Activated T-helper 1 cell treated with anti-CD3 and anti-CD28 coated beads, Interleukin-12 subunit alpha, Interleukin-12 subunit beta, Interleukin-2, Interleukin-4 antibody, amounts not matched to agents 30 ng/mL and 10 ng/mL and 1 ng/mL, durations not matched to agents 14 hours and 24 hours and 36 hours (primary cell): ENCODE measurements at regions not wholly inside any gene's neighbourhood (a gene's known extent, or its start where the extent isn't known, plus 50 kb on each side); places are given as distances from the start of the nearest gene placed in this dataset.
"Not testable (repeated sequence)": the region's sequence is repeated elsewhere in the genome, so short reads cannot be mapped to it uniquely, and the experiment has no call there.

Source experiments
- DNase-seq: peaks from one replicate; pipeline ENCODE4 v3.0.0; 2021; ENCODE audit warnings: low spot score
- H3K27ac Mint-ChIP-seq: one replicate; pipeline ENCODE4 v1.8.0; 2021; ENCODE audit warnings: mild to moderate bottlenecking, mixed read lengths
- H3K27me3 Mint-ChIP-seq: one replicate; pipeline ENCODE4 v1.8.0; 2022; ENCODE audit warnings: mild to moderate bottlenecking, moderate library complexity, mixed read lengths; ENCODE audit not compliant: insufficient read depth
- H3K36me3 Mint-ChIP-seq: one replicate; pipeline ENCODE4 v1.8.0; 2021; ENCODE audit warnings: low read depth, mixed read lengths
- H3K4me1 Mint-ChIP-seq: one replicate; pipeline ENCODE4 v1.8.0; 2021; ENCODE audit warnings: low read depth, mixed read lengths
- H3K4me3 Mint-ChIP-seq: one replicate; pipeline ENCODE4 v1.8.0; 2021; ENCODE audit warnings: mild to moderate bottlenecking, moderate library complexity, mixed read lengths
- H3K9me3 Mint-ChIP-seq: one replicate; pipeline ENCODE4 v1.8.0; 2021; ENCODE audit warnings: mixed read lengths
- intact Hi-C: fragments of 100-400 bp; cut with micrococcal nuclease; formaldehyde crosslinking; loops from one replicate; pipeline ENCODE4 v1.15.1; 2024

DNA sequence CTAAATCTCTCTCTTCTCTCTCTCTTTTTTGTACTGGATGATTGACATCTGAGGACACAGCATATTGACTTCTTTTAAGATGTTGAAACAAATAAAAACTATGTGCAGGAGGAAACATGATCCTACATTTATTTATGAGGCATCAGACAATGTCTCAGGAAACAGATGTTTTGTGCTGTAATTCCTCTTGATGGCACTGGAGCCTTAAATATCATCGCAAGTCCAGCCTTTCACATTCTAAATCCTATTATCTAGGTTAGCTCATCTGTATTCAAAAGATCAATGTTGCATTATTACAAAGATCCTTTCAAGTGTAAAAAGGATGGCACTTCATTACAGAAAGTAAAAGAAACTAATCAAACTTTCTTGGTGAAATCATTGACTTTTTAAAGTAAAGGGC, 63.9 kb downstream of the MAT2B start:
- intact Hi-C loops: loop anchor here (5.0 to 10.0 kb wide), 2 partner anchors 132 to 1106 kb away; partner anchors contain the start of gene CCNG1
- H3K9me3 Mint-ChIP-seq: no peaks in the 10 kb centered on the region
- H3K4me1 Mint-ChIP-seq: peaks cover 29% of the 10 kb centered on the region

GRCh38 chr5:163571744-163572143, 66.3 kb downstream of the MAT2B start:
- Mint-ChIP-seq H3K4me3 (no peak overlapping the region), H3K27me3 (peaks cover 36% of the 10 kb centered on the region)
- intact Hi-C loops: no loop called here

More for the DNA sequence above, 63.9 kb downstream of the MAT2B start:
- no peak overlapping the region for H3K4me3 Mint-ChIP-seq
- H3K27ac Mint-ChIP-seq: no peak overlapping the region
- H3K36me3 Mint-ChIP-seq: no peaks in the 10 kb centered on the region
- DNase-seq: no peak
- H3K27me3 Mint-ChIP-seq: peaks cover 59% of the 10 kb centered on the region

GRCh38 chr5:163574472-163575440, 69.3 kb downstream of the MAT2B start:
- Mint-ChIP-seq H3K4me3 (no peak overlapping the region), H3K9me3 (peaks cover 3% of the 10 kb centered on the region), H3K4me1 (no peaks in the 10 kb centered on the region), H3K27ac (no peak overlapping the region), H3K27me3 (peaks cover 8% of the 10 kb centered on the region), H3K36me3 (no peaks in the 10 kb centered on the region)
- intact Hi-C loops: no loop called here
- DNase-seq: no peak

More at GRCh38 chr5:163571744-163572143, 66.3 kb downstream of the MAT2B start:
- Mint-ChIP-seq H3K9me3 (no peaks in the 10 kb centered on the region), H3K36me3 (no peaks in the 10 kb centered on the region), H3K4me1 (peaks cover 9% of the 10 kb centered on the region), H3K27ac (no peak overlapping the region)
- no peak for DNase-seq

DNA sequence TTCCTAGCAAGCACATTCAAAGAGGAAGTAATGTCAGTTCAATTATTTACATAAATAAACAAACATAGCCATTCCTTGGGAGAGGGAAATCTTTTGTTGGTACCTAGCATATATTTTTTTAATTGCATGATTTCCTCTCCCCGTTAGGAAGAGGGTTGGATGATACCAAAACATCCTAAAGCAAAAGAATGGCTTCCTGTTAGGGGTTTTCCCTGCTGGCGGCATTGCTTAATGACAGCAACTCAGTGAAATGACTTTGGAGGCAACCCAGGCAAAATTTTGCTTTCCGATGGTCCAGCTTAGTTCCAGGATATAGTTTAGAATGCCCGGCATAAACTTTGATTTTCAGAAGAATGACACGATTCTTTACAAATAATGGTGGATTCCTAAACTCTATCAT, 73.2 kb downstream of the MAT2B start:
- Mint-ChIP-seq H3K27me3 (no peaks in the 10 kb centered on the region), H3K4me3 (no peak overlapping the region), H3K27ac (no peak overlapping the region), H3K9me3 (peaks cover 3% of the 10 kb centered on the region), H3K36me3 (no peaks in the 10 kb centered on the region), H3K4me1 (no peaks in the 10 kb centered on the region)
- intact Hi-C loops: no loop called here
- no peak for DNase-seq

GRCh38 chr5:163579729-163580128, 74.3 kb downstream of the MAT2B start:
- Mint-ChIP-seq H3K27ac (no peak overlapping the region), H3K27me3 (no peaks in the 10 kb centered on the region), H3K9me3 (peaks cover 3% of the 10 kb centered on the region)

DNA sequence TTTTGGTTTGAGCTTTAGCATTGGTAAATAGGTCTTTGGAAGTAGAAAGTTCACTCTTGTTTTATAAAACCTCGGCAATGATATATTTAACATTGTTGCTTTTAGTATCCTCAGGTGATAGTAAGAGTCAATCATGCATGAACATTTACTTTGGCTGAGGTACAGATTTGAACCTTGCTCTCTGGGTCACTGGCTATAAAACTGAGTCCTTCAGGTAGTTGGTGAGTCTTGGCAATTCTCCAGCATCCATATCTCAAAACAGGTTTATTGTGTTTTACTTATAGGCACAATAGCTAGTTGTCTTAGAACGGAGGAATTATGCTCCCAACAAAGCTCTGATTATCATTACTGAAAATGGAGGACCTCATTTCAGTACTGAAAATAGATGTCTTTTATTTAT, 75.1 kb downstream of the MAT2B start:
- H3K4me1 Mint-ChIP-seq: no peaks in the 10 kb centered on the region
- H3K9me3 Mint-ChIP-seq: peaks cover 3% of the 10 kb centered on the region
- no peaks in the 10 kb centered on the region for H3K36me3 Mint-ChIP-seq
- intact Hi-C loops: no loop called here
- no peak overlapping the region for H3K27ac Mint-ChIP-seq
- no peak overlapping the region for H3K4me3 Mint-ChIP-seq
- H3K27me3 Mint-ChIP-seq: no peaks in the 10 kb centered on the region
- DNase-seq: no peak

More at GRCh38 chr5:163579729-163580128, 74.3 kb downstream of the MAT2B start:
- H3K4me3 Mint-ChIP-seq: no peak overlapping the region
- intact Hi-C loops: no loop called here
- H3K36me3 Mint-ChIP-seq: no peaks in the 10 kb centered on the region
- no peak for DNase-seq
- no peaks in the 10 kb centered on the region for H3K4me1 Mint-ChIP-seq

- H3K4me1 Mint-ChIP-seq, H3K4me3 Mint-ChIP-seq, intact Hi-C loops: not testable (repeated sequence)
Observed at GRCh38 chr5:163583491-163584153, 78.2 kb downstream of the MAT2B start.

DNA sequence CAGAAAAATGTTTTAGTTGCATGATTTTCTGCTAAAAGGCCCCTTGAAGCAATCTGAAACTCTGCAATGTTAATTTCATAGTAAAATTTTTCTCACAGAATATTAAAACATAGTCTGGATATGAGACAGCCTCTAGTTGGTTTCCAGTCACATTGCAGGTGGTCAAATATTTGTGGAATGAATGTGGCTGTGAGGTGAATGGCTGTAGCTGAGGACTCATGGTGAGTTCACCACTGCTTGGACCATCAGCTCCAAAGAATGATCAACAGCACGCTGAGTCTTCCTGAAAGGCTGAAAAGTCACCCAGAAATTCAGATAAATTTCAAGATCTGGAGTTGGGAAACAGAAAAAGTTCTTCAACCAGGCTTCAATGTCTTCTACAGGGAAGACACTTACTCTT, 79.8 kb downstream of the MAT2B start:
- intact Hi-C loops: no loop called here
- Mint-ChIP-seq H3K27ac (no peak overlapping the region), H3K9me3 (no peaks in the 10 kb centered on the region), H3K4me1 (no peaks in the 10 kb centered on the region), H3K4me3 (no peak overlapping the region), H3K27me3 (no peaks in the 10 kb centered on the region), H3K36me3 (no peaks in the 10 kb centered on the region)
- no peak for DNase-seq

More at GRCh38 chr5:163583491-163584153, 78.2 kb downstream of the MAT2B start:
- not testable (repeated sequence) for DNase-seq, H3K9me3 Mint-ChIP-seq, H3K27me3 Mint-ChIP-seq, H3K36me3 Mint-ChIP-seq, H3K27ac Mint-ChIP-seq

GRCh38 chr5:163586531-163586956, 81.1 kb downstream of the MAT2B start:
- Mint-ChIP-seq H3K4me3 (no peak overlapping the region), H3K36me3 (no peaks in the 10 kb centered on the region), H3K27ac (no peak overlapping the region), H3K4me1 (no peaks in the 10 kb centered on the region), H3K9me3 (no peaks in the 10 kb centered on the region), H3K27me3 (no peaks in the 10 kb centered on the region)
- DNase-seq: no peak
- intact Hi-C loops: no loop called here

DNA sequence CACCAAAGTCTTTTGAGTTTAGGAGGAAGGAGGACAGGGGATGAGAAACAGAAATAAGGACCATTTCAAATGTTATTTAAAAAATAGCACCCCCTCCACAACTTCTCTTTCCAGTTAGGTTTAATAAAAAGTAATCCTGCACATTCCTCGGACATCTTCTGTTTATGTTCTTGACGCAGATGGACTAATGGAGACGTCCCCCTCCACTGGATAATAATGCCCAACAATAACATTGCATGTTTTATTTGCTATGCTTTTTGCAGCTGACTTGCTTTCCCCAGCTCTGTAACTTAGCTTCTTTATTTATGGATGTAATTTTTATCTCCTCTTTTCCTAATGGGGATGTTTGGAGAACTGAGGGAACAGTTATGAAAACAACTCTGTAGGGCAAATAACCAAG, 89.5 kb downstream of the MAT2B start:
- Mint-ChIP-seq H3K27ac (no peak overlapping the region), H3K4me1 (no peaks in the 10 kb centered on the region), H3K9me3 (no peaks in the 10 kb centered on the region), H3K36me3 (no peaks in the 10 kb centered on the region), H3K27me3 (peaks cover 2% of the 10 kb centered on the region), H3K4me3 (no peak overlapping the region)
- intact Hi-C loops: no loop called here
- DNase-seq: no peak

GRCh38 chr5:163595932-163596607, 90.7 kb downstream of the MAT2B start:
- Mint-ChIP-seq H3K4me3 (no peak overlapping the region), H3K27ac (no peak overlapping the region), H3K9me3 (no peaks in the 10 kb centered on the region), H3K4me1 (no peaks in the 10 kb centered on the region), H3K27me3 (peaks cover 2% of the 10 kb centered on the region), H3K36me3 (no peaks in the 10 kb centered on the region)
- intact Hi-C loops: no loop called here
- DNase-seq: no peak

GRCh38 chr5:163596608-163597315, 91.3 kb downstream of the MAT2B start:
- H3K9me3 Mint-ChIP-seq: no peaks in the 10 kb centered on the region
- no peaks in the 10 kb centered on the region for H3K36me3 Mint-ChIP-seq
- H3K4me1 Mint-ChIP-seq: no peaks in the 10 kb centered on the region
- no peak for DNase-seq
- intact Hi-C loops: no loop called here
- no peak overlapping the region for H3K4me3 Mint-ChIP-seq
- H3K27ac Mint-ChIP-seq: no peak overlapping the region
- H3K27me3 Mint-ChIP-seq: peaks cover 2% of the 10 kb centered on the region
